WTC11 (cell line): ENCODE measurements at regions not wholly inside any gene's neighbourhood (a gene's known extent, or its start where the extent isn't known, plus 50 kb on each side); places are given as distances from the start of the nearest gene placed in this dataset.

ENCODE experiments used
- ATAC-seq: fragments of 200-7000 bp; cut with Tn5 transposase; 2 replicates; pipeline ENCODE4 v1.10.0; 2021; ENCODE audit warnings: mild to moderate bottlenecking, moderate library complexity
- CTCF ChIA-PET: fragments of 300-600 bp; sonication (Branson Sonifier 250); formaldehyde crosslinking; loops from one replicate; lab custom pipeline; 2021; ENCODE audit warnings: antibody characterized with exemption; lab: Charles Lee
- POLR2A ChIA-PET: fragments of 350-600 bp; sonication (Branson Sonifier 250); formaldehyde crosslinking; loops from one replicate; lab custom pipeline; 2021; ENCODE audit warnings: antibody characterized with exemption; lab: Charles Lee
- DNase-seq: peaks from one replicate; pipeline ENCODE4 v3.0.0; 2021; ENCODE audit warnings: low spot score
- H3K27ac Mint-ChIP-seq: 2 replicates; pipeline ENCODE4 v1.8.0; 2021; ENCODE audit warnings: mixed read lengths
- H3K27me3 Mint-ChIP-seq: 2 replicates; pipeline ENCODE4 v1.8.0; 2021; ENCODE audit warnings: low read depth, mild to moderate bottlenecking, moderate library complexity, mixed read lengths
- H3K36me3 Mint-ChIP-seq: 2 replicates; pipeline ENCODE4 v1.8.0; 2021; ENCODE audit warnings: mixed read lengths
- H3K4me1 Mint-ChIP-seq: 2 replicates; pipeline ENCODE4 v1.8.0; 2022; ENCODE audit warnings: mixed read lengths
- H3K4me3 Mint-ChIP-seq: 2 replicates; pipeline ENCODE4 v1.8.0; 2021; ENCODE audit warnings: mild to moderate bottlenecking, moderate library complexity, mixed read lengths
- H3K9me3 Mint-ChIP-seq: 2 replicates; pipeline ENCODE4 v1.8.0; 2021; ENCODE audit warnings: mixed read lengths
- AFF4 ChIP-seq: sonication (generic); formaldehyde crosslinking; IDR thresholded peaks from 2 replicates; pipeline ENCODE4 v1.8.1; 2023; ENCODE audit warnings: mild to moderate bottlenecking, missing genetic modification reagents, borderline replicate concordance
- ATF3 ChIP-seq: sonication (generic); formaldehyde crosslinking; conservative IDR thresholded peaks from 2 replicates; pipeline ENCODE4 v1.8.1; 2022; ENCODE audit warnings: mild to moderate bottlenecking, missing genetic modification reagents
- CDX4 ChIP-seq: fragments of 250-450 bp; sonication (Bioruptor Pico); IDR thresholded peaks from 2 replicates; pipeline ENCODE4 v1.9.0; 2021; ENCODE audit warnings: moderate library complexity, mild to moderate bottlenecking, inconsistent platforms, borderline replicate concordance
- GRHL2 ChIP-seq: fragments of 250-450 bp; sonication (Bioruptor Pico); IDR thresholded peaks from 2 replicates; pipeline ENCODE4 v1.8.0; 2022; ENCODE audit warnings: mild to moderate bottlenecking, moderate library complexity; ENCODE audit not compliant: insufficient replicate concordance, severe bottlenecking
- JUN ChIP-seq: sonication (generic); formaldehyde crosslinking; IDR thresholded peaks from 2 replicates; pipeline ENCODE4 v1.8.0; 2023; ENCODE audit warnings: mild to moderate bottlenecking, missing genetic modification reagents
- NFATC4 ChIP-seq: fragments of 250-450 bp; sonication (Bioruptor Pico); IDR thresholded peaks from 2 replicates; pipeline ENCODE4 v1.9.0; 2021; ENCODE audit warnings: mild to moderate bottlenecking
- OVOL2 ChIP-seq: fragments of 250-450 bp; sonication (Bioruptor Pico); IDR thresholded peaks from 2 replicates; pipeline ENCODE4 v1.9.0; 2021; ENCODE audit warnings: mild to moderate bottlenecking, borderline replicate concordance
- PRRX2 ChIP-seq: fragments of 250-450 bp; sonication (Bioruptor Pico); IDR thresholded peaks from 2 replicates; pipeline ENCODE4 v1.8.0; 2021; ENCODE audit warnings: mild to moderate bottlenecking
- TCF7 ChIP-seq: sonication (generic); formaldehyde crosslinking; IDR thresholded peaks from 2 replicates; pipeline ENCODE4 v1.8.0; 2022; ENCODE audit warnings: mild to moderate bottlenecking, low read depth, missing genetic modification reagents, moderate library complexity
- TEAD4 ChIP-seq: sonication (generic); formaldehyde crosslinking; IDR thresholded peaks from 2 replicates; pipeline ENCODE4 v1.8.0; 2022; ENCODE audit warnings: mild to moderate bottlenecking, missing genetic modification reagents
- ZBTB43 ChIP-seq: sonication (generic); formaldehyde crosslinking; IDR thresholded peaks from 2 replicates; pipeline ENCODE4 v1.8.1; 2023; ENCODE audit warnings: mild to moderate bottlenecking, missing genetic modification reagents
- ZNF232 ChIP-seq: sonication (generic); formaldehyde crosslinking; IDR thresholded peaks from 2 replicates; pipeline ENCODE4 v1.8.0; 2022; ENCODE audit warnings: mild to moderate bottlenecking, missing genetic modification reagents
- ZNF416 ChIP-seq: fragments of 250-450 bp; sonication (Bioruptor Pico); IDR thresholded peaks from 2 replicates; pipeline ENCODE4 v1.9.0; 2021; ENCODE audit warnings: mild to moderate bottlenecking, inconsistent platforms
- ZNF532 ChIP-seq: fragments of 250-450 bp; sonication (Bioruptor Pico); IDR thresholded peaks from 2 replicates; pipeline ENCODE4 v1.9.0; 2021; ENCODE audit warnings: mild to moderate bottlenecking, borderline replicate concordance
- ZNF671 ChIP-seq: fragments of 250-450 bp; sonication (Bioruptor Pico); IDR thresholded peaks from 2 replicates; pipeline ENCODE4 v1.8.0; 2021; ENCODE audit warnings: mild to moderate bottlenecking

- peaks cover 7% of the 10 kb centered on the region for H3K9me3 Mint-ChIP-seq
- POLR2A ChIA-PET: no interaction called here
- H3K36me3 Mint-ChIP-seq: peaks cover 3% of the 10 kb centered on the region
- TF ChIP-seq TCF7 (CRISPR knock-in tag): no peak
- TF ChIP-seq ZNF232 (CRISPR knock-in tag): no peak
- TF ChIP-seq CDX4 (CRISPR knock-in tag): no peak
- no peak for TF ChIP-seq AFF4
- DNase-seq (no peak), ATAC-seq (no peak)
- H3K4me3 Mint-ChIP-seq: no peak overlapping the region
- no peaks in the 10 kb centered on the region for H3K27me3 Mint-ChIP-seq
- H3K4me1 Mint-ChIP-seq: peaks cover 4% of the 10 kb centered on the region
- no peak overlapping the region for H3K27ac Mint-ChIP-seq
- CTCF ChIA-PET: no interaction called here
Observed at GRCh38 chr13:81458170-81458569, 1117.2 kb upstream of the SPRY2 start.

GRCh38 chr13:81446441-81446840, 1105.5 kb upstream of the SPRY2 start:
- DNase-seq (no peak), ATAC-seq (no peak)
- ChIA-PET CTCF (no interaction called here), POLR2A (no interaction called here)
- H3K4me1 Mint-ChIP-seq: no peaks in the 10 kb centered on the region
- no peaks in the 10 kb centered on the region for H3K9me3 Mint-ChIP-seq
- no peaks in the 10 kb centered on the region for H3K36me3 Mint-ChIP-seq
- no peak overlapping the region for H3K4me3 Mint-ChIP-seq
- no peak overlapping the region for H3K27ac Mint-ChIP-seq
- H3K27me3 Mint-ChIP-seq: no peaks in the 10 kb centered on the region
- no peak for TF ChIP-seq ZBTB43 (CRISPR knock-in tag)
- no peak for TF ChIP-seq ATF3
- no peak for TF ChIP-seq ZNF416 (CRISPR knock-in tag)
- no peak for TF ChIP-seq OVOL2
- no peak for TF ChIP-seq NFATC4 (CRISPR knock-in tag)
- no peak for TF ChIP-seq ZNF532 (CRISPR knock-in tag)
- no peak for TF ChIP-seq TEAD4 (CRISPR knock-in tag)
- TF ChIP-seq GRHL2 (CRISPR knock-in tag): no peak
- no peak for TF ChIP-seq JUN (CRISPR knock-in tag)
- TF ChIP-seq PRRX2 (CRISPR knock-in tag): no peak
- TF ChIP-seq ZNF671 (CRISPR knock-in tag): no peak
